Stomach (tissue), 4 donors: ENCODE measurements at regions not wholly inside any gene's neighbourhood (a gene's known extent, or its start where the extent isn't known, plus 50 kb on each side); places are given as distances from the start of the nearest gene placed in this dataset.

ENCODE experiments used
- CTCF ChIP-seq, 7 experiments: fragments of 450-650 bp in 4 of 7; fragments of 200-600 bp in 3 of 7; sonication (generic) in 3 of 7; IDR thresholded peaks; one replicate each; pipeline ENCODE4 v1.5.1; 2016 to 2019; ENCODE audit warnings: antibody characterized with exemption in 7 of 7, control low read depth in 2 of 7, mild to moderate bottlenecking in 1 of 7
- EP300 ChIP-seq: sonication (generic); formaldehyde crosslinking; IDR thresholded peaks from one replicate; pipeline ENCODE4 v1.6.1; 2017; ENCODE audit warnings: antibody characterized with exemption
- POLR2A ChIP-seq, 4 donors: fragments of 450-650 bp; IDR thresholded peaks; one replicate each; pipeline ENCODE4 v1.6.1; 2016; ENCODE audit warnings: antibody characterized with exemption in 4 of 4, control low read depth in 2 of 4, mild to moderate bottlenecking in 1 of 4, moderate library complexity in 1 of 4

- no peak for TF ChIP-seq POLR2A (IDR thresholded peaks at IDR 0.05)
- TF ChIP-seq CTCF (IDR thresholded peaks at IDR 0.05), result no peak
- TF ChIP-seq EP300, result no peak
These were observed 275.6 kb upstream of the ADGRL2 start for GRCh38 chr1:81525085-81525484.
